HepG2 (cell line): ENCODE measurements at regions not wholly inside any gene's neighbourhood (a gene's known extent, or its start where the extent isn't known, plus 50 kb on each side); places are given as distances from the start of the nearest gene placed in this dataset.

Source experiments
- ARID2 ChIP-seq: sonication (generic); formaldehyde crosslinking; IDR thresholded peaks from 2 replicates; pipeline ENCODE4 v1.8.1; 2022; ENCODE audit warnings: mild to moderate bottlenecking, missing genetic modification reagents, borderline replicate concordance
- BRCA1 ChIP-seq: sonication (generic); formaldehyde crosslinking; IDR thresholded peaks from 2 replicates; pipeline ENCODE4 v1.4.0; 2020; ENCODE audit warnings: missing genetic modification reagents
- HMGA1 ChIP-seq: sonication (generic); formaldehyde crosslinking; conservative IDR thresholded peaks from 2 replicates; pipeline ENCODE4 v1.4.0; 2020; ENCODE audit warnings: missing genetic modification reagents
- KDM1A ChIP-seq: IDR thresholded peaks from 2 replicates; pipeline ENCODE4 v1.6.1; 2016; ENCODE audit warnings: missing compliant biosample characterization
- TCF7L2 ChIP-seq: IDR thresholded peaks from 2 replicates; pipeline ENCODE4 v1.6.1; 2011; ENCODE audit warnings: mild to moderate bottlenecking, low read depth, low read length, moderate library complexity
- TF ChIP-seq, protein P1 (sequence below): sonication (generic); formaldehyde crosslinking; IDR thresholded peaks from 2 replicates; pipeline ENCODE4 v1.4.0; 2020; ENCODE audit warnings: missing genetic modification reagents, mild to moderate bottlenecking, borderline replicate concordance

DNA sequence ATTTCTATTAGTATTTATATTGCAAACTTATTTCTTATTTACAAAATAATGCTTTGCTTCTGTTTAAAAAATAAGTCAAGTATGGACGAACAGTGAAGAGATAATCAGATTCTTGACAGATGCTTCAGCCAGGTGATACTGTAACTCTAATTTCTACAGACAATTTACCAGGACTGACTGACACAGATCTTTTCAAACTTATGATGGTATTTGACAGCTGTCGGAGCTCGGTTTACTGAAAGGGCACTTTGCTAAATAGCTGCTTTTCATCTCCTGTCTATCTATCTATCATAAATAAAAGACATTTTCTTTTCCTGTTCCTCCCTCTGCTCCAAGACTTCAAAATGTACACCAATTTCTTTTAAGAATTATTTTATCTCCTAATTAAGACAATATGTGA lies 422.5 kb upstream of the SLC8A1 start:
- TF ChIP-seq, protein P1, sequence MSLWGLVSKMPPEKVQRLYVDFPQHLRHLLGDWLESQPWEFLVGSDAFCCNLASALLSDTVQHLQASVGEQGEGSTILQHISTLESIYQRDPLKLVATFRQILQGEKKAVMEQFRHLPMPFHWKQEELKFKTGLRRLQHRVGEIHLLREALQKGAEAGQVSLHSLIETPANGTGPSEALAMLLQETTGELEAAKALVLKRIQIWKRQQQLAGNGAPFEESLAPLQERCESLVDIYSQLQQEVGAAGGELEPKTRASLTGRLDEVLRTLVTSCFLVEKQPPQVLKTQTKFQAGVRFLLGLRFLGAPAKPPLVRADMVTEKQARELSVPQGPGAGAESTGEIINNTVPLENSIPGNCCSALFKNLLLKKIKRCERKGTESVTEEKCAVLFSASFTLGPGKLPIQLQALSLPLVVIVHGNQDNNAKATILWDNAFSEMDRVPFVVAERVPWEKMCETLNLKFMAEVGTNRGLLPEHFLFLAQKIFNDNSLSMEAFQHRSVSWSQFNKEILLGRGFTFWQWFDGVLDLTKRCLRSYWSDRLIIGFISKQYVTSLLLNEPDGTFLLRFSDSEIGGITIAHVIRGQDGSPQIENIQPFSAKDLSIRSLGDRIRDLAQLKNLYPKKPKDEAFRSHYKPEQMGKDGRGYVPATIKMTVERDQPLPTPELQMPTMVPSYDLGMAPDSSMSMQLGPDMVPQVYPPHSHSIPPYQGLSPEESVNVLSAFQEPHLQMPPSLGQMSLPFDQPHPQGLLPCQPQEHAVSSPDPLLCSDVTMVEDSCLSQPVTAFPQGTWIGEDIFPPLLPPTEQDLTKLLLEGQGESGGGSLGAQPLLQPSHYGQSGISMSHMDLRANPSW: no peak
- TF ChIP-seq ARID2 (CRISPR knock-in tag) (no peak), BRCA1 (CRISPR knock-in tag) (no peak), TCF7L2 (no peak), HMGA1 (CRISPR knock-in tag) (no peak), KDM1A (CRISPR knock-in tag) (no peak)
